ENCODE measurements at regions not wholly inside any gene's neighbourhood (a gene's known extent, or its start where the extent isn't known, plus 50 kb on each side); places are given as distances from the start of the nearest gene placed in this dataset.

DNA sequence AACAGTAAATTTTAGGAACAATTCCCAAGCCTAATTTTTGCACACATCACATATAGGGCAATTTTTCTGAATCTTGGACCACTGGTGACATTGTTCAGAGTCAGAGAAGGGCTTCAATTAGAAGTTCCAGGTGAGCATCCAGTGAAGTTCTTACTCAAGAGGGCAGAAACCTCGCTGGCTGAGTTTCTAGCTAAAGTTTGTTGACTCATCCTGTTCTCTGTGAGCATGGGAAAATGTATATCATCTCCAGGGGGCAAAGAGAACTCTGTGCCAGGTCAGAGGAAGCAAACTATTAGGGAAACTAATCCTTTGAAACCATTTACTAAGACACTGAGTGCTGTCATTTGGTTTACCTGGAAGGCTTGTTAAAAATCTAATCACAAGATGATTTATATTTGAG, 695.6 kb upstream of the IGFBP3 start:
- no peak for DNase-seq (ENCODE audit: low read depth, low spot score)
- CTCF ChIA-PET, result no interaction called here

DNA sequence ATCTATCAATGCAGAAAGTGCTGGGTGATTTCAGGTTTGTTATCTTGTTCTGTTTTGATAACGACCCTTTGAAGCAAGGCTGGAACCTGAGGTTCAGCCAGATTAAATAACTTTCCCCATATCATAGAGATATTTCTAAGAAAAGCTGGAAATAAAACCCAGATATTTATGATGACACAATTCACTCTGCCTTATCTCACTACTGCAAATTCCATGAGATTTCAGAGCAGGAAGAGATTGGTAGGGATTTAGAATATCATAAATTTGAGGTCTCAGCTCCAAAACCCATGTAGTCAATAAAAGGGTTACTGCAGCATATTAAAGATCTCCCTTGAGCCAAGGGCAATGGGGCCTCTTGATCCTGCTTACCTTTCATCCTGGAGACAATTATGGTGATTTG, 692.5 kb upstream of the IGFBP3 start:
- POLR2A ChIA-PET, result no interaction called here
- TF ChIP-seq, protein P1, sequence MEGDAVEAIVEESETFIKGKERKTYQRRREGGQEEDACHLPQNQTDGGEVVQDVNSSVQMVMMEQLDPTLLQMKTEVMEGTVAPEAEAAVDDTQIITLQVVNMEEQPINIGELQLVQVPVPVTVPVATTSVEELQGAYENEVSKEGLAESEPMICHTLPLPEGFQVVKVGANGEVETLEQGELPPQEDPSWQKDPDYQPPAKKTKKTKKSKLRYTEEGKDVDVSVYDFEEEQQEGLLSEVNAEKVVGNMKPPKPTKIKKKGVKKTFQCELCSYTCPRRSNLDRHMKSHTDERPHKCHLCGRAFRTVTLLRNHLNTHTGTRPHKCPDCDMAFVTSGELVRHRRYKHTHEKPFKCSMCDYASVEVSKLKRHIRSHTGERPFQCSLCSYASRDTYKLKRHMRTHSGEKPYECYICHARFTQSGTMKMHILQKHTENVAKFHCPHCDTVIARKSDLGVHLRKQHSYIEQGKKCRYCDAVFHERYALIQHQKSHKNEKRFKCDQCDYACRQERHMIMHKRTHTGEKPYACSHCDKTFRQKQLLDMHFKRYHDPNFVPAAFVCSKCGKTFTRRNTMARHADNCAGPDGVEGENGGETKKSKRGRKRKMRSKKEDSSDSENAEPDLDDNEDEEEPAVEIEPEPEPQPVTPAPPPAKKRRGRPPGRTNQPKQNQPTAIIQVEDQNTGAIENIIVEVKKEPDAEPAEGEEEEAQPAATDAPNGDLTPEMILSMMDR (IDR thresholded peaks at IDR 0.05; ENCODE audit: insufficient read depth, low read length, missing control alignments), result no peak
- H3K4me3 ChIP-seq (ENCODE audit: low read depth, low read length), result no peak overlapping the region
- no peak for DNase-seq (ENCODE audit: low read depth, low spot score)
- CTCF ChIA-PET, result interaction anchor here (1.0 kb wide), 1 partner anchor 10 kb away, joined by 3 read pairs; no protein-coding TSS in a partner anchor

More for the DNA sequence above, 695.6 kb upstream of the IGFBP3 start:
- H3K4me3 ChIP-seq (ENCODE audit: low read depth, low read length), result no peak overlapping the region
- POLR2A ChIA-PET, result no interaction called here
- TF ChIP-seq, protein P1 (IDR thresholded peaks at IDR 0.05; ENCODE audit: insufficient read depth, low read length, missing control alignments), result no peak

DNA sequence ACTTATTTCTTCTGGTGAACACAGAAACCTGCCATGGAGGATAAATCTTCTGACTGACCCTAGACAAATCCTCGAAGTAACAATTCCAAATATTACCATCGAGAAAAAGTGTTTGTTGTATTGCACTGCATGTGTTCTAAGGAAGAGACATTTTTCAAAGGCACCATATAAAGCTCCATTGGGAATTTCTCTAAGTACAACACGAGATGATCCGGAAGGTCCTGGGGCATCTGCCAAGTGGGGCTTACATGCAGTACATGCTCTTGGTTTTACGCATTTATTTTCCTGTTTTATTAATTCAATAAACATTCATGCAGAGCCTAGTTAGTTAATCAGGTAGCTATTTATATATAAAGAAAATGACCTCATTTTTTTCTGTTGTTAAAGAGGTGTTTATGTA, 692.0 kb upstream of the IGFBP3 start:
- DNase-seq (ENCODE audit: low read depth, low spot score), result no peak
- ChIA-PET POLR2A (no interaction called here), CTCF (interaction anchor here (1.0 kb wide), 1 partner anchor 9 kb away, joined by 3 read pairs; no protein-coding TSS in a partner anchor)
- no peak overlapping the region for H3K4me3 ChIP-seq (ENCODE audit: low read depth, low read length)
- TF ChIP-seq, protein P1 (IDR thresholded peaks at IDR 0.05; ENCODE audit: insufficient read depth, low read length, missing control alignments), result no peak

DNA sequence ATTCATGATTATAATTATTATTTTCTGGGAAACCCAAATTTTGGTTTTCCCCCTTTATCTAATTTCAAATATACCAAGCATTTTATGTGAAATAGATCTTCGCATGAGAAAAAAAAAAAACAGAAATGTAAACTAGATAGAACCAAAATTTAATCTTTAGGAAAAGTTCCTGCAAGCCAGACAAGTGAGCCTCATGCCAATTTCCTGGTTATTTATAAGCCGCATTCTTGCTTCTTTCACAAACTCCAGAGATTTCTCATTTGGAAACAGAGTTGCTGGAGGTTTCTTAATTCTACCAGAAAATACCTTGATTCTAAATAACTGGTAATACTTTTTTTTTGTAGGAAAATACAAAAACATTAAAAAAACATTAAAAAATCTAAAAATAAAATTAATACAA, 690.4 kb upstream of the IGFBP3 start:
- no peak overlapping the region for H3K4me3 ChIP-seq (ENCODE audit: low read depth, low read length)
- CTCF ChIA-PET, result no interaction called here
- TF ChIP-seq, protein P1 (IDR thresholded peaks at IDR 0.05; ENCODE audit: insufficient read depth, low read length, missing control alignments), result no peak
- DNase-seq (ENCODE audit: low read depth, low spot score), result no peak
- POLR2A ChIA-PET, result no interaction called here

DNA sequence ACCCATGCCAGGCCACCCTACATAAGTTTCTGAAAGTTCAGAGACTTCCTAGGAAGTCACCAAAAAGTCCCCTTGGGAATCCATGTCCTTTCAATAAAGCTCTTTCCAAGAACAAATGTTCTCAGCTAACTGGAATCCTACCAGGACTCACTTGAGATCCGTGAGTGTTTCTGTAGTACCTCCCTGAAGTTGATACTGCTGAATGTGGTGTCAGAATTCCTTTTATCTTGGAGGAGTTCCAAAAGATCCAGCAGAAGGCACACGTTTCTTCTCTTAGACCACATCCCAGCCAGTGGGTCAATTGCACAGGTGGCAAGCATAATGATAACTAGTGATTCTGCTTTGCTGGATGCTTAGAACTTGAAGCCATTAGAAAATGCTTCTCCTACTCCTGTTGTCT, 689.7 kb upstream of the IGFBP3 start:
- DNase-seq (ENCODE audit: low read depth, low spot score), result no peak
- POLR2A ChIA-PET, result no interaction called here
- CTCF ChIA-PET, result no interaction called here

DNA sequence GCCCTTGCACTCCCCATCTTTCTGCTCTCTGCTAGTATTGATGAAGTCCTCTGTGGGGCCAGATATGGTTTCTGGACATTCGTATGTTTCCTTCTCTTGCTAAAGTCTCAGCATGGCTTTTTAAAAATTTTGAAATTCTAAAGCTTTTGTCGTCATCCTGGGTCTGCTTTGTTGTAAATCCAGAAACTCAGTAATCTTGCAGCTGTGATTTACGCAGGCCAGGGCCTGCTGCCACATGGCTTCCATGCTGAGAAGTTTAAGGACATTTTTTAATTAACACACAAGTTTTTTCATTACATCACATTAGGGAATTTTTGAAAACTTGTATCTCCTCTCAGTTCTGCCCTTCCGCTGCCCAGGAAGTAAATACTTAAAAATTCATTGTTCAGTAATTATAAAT, 686.1 kb upstream of the IGFBP3 start:
- CTCF ChIA-PET, result no interaction called here
- POLR2A ChIA-PET, result no interaction called here
- H3K4me3 ChIP-seq (ENCODE audit: low read depth, low read length), result no peak overlapping the region
- TF ChIP-seq, protein P1 (IDR thresholded peaks at IDR 0.05; ENCODE audit: insufficient read depth, low read length, missing control alignments), result no peak
- no peak for DNase-seq (ENCODE audit: low read depth, low spot score)

More for the DNA sequence above, 689.7 kb upstream of the IGFBP3 start:
- TF ChIP-seq, protein P1 (IDR thresholded peaks at IDR 0.05; ENCODE audit: insufficient read depth, low read length, missing control alignments), result no peak
- no peak overlapping the region for H3K4me3 ChIP-seq (ENCODE audit: low read depth, low read length)

All from AG04449 (cell line).